A673 (cell line): ENCODE measurements at regions not wholly inside any gene's neighbourhood (a gene's known extent, or its start where the extent isn't known, plus 50 kb on each side); places are given as distances from the start of the nearest gene placed in this dataset.

ENCODE experiments used
- CTCF ChIP-seq: fragments of 300-800, 200-600 bp; sonication (generic); conservative IDR thresholded peaks from 2 replicates; pipeline ENCODE4 v1.5.1; 2017; ENCODE audit warnings: low read depth, mild to moderate bottlenecking, antibody characterized with exemption, low read length, moderate library complexity, mixed read lengths
- EZH2 ChIP-seq: fragments of 200-600 bp; sonication (generic); IDR thresholded peaks from 2 replicates; pipeline ENCODE4 v1.6.1; 2017; ENCODE audit warnings: borderline replicate concordance, low read depth, mild to moderate bottlenecking, mixed read lengths, antibody characterized with exemption, low read length; ENCODE audit not compliant: poor library complexity, severe bottlenecking

GRCh38 chr20:20931024-20931423 is 175.1 kb downstream of the LINC00237 start:
- TF ChIP-seq CTCF (no peak), EZH2 (no peak)
